COLO829 (cell line): ENCODE measurements at regions not wholly inside any gene's neighbourhood (a gene's known extent, or its start where the extent isn't known, plus 50 kb on each side); places are given as distances from the start of the nearest gene placed in this dataset.
A peak's percentile ranks its signal among the peaks of the same experiment; 100 is the strongest.
"Not testable (repeated sequence)": the region's sequence is repeated elsewhere in the genome, so short reads cannot be mapped to it uniquely, and the experiment has no call there.

Source experiments
- DNase-seq: peaks from one replicate; pipeline ENCODE4 v3.0.0; 2012; ENCODE audit warnings: low spot score

GRCh38 chr4:60359746-60360367 is 840.3 kb upstream of the ADGRL3 start:
- DNase-seq = no peak

- no peak for DNase-seq
Observed at GRCh38 chr4:60365176-60365575, 835.0 kb upstream of the ADGRL3 start.

GRCh38 chr4:60366661-60367060 is 833.5 kb upstream of the ADGRL3 start:
- no peak for DNase-seq

GRCh38 chr4:60368986-60369385 is 831.1 kb upstream of the ADGRL3 start:
- no peak for DNase-seq

GRCh38 chr4:60378010-60378409 is 822.1 kb upstream of the ADGRL3 start:
- DNase-seq = no peak

GRCh38 chr4:60384516-60384915 is 815.6 kb upstream of the ADGRL3 start:
- no peak for DNase-seq

GRCh38 chr4:60389633-60390032 is 810.5 kb upstream of the ADGRL3 start:
- DNase-seq = no peak

- no peak for DNase-seq
Observed at GRCh38 chr4:60396341-60397049, 803.6 kb upstream of the ADGRL3 start.

- DNase-seq = no peak
Observed at GRCh38 chr4:60400593-60400992, 799.5 kb upstream of the ADGRL3 start.

GRCh38 chr4:60404027-60404426 is 796.1 kb upstream of the ADGRL3 start:
- no peak for DNase-seq

GRCh38 chr4:60422439-60422838 is 777.7 kb upstream of the ADGRL3 start:
- DNase-seq = no peak

- DNase-seq = not testable (repeated sequence)
Observed at GRCh38 chr4:60423573-60424184, 776.4 kb upstream of the ADGRL3 start.

- DNase-seq = no peak
Observed at GRCh38 chr4:60432911-60433310, 767.2 kb upstream of the ADGRL3 start.

GRCh38 chr4:60443068-60443467 is 757.1 kb upstream of the ADGRL3 start:
- DNase-seq = no peak

- DNase-seq = no peak
Observed at GRCh38 chr4:60443796-60444195, 756.3 kb upstream of the ADGRL3 start.

- peak; percentile 12 for DNase-seq
Observed at GRCh38 chr4:60450054-60450453, 750.1 kb upstream of the ADGRL3 start.

GRCh38 chr4:60452266-60452665 is 747.9 kb upstream of the ADGRL3 start:
- no peak for DNase-seq

- no peak for DNase-seq
Observed at GRCh38 chr4:60455380-60455779, 744.7 kb upstream of the ADGRL3 start.

GRCh38 chr4:60461551-60461950 is 738.6 kb upstream of the ADGRL3 start:
- no peak for DNase-seq

GRCh38 chr4:60463857-60464502 is 736.1 kb upstream of the ADGRL3 start:
- peak; percentile 25 for DNase-seq

- no peak for DNase-seq
Observed at GRCh38 chr4:60482921-60483351, 717.2 kb upstream of the ADGRL3 start.

- DNase-seq = peak; percentile 25
Observed at GRCh38 chr4:60485276-60485675, 714.9 kb upstream of the ADGRL3 start.
